ENCODE measurements at regions not wholly inside any gene's neighbourhood (a gene's known extent, or its start where the extent isn't known, plus 50 kb on each side); places are given as distances from the start of the nearest gene placed in this dataset.

DNA sequence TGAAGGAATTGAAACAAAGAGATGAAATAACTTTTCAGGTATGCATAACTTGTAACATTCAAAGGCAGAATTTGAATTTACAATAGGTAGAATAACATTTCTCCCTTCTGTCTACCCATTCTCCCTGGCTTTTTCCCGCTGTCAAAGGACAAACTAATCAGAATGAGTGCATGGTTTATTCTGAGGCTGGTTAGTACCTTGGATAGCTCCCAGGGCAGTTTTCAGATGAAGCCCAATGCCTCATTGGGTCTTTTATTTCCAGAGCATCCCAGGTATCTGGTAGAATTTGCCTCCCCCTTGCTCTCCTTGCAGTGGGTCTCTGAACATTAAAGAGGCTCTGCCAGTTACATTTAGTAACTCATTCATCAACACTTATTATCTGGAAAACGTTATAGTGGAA is 665.5 kb downstream of the BCKDHB start:
- TF ChIP-seq POLR2AphosphoS5 (IDR thresholded peaks at IDR 0.05) (no peak), CTCF (IDR thresholded peaks at IDR 0.05) (no peak)

Data from esophagus muscularis mucosa (tissue), 3 donors.